Left cardiac atrium (tissue), 4 donors: ENCODE measurements at regions not wholly inside any gene's neighbourhood (a gene's known extent, or its start where the extent isn't known, plus 50 kb on each side); places are given as distances from the start of the nearest gene placed in this dataset.

Source experiments
- ATAC-seq, 2 donors: fragments of 200-7000 bp; cut with Tn5 transposase; one replicate each; pipeline ENCODE4 v1.9.1; 2020; ENCODE audit warnings: mild to moderate bottlenecking in 2 of 2, moderate library complexity in 2 of 2
- DNase-seq: peaks from one replicate; pipeline ENCODE4 v3.0.0-alpha.2; 2020
- intact Hi-C, 2 donors: fragments of 100-400 bp; cut with DNase I; formaldehyde crosslinking; loops; one replicate each; pipeline versions ENCODE4 v1.14.1 to v1.15.1; 2022 to 2023
- donor health status: DM: no; HTN: yes; CAD: no.
- donor health status: DM: no; HTN: yes; CAD: no; lungs with severe emphysema.
- donor health status: DM: yes; HTN: yes; CAD: no.
- donor health status: Dilated cardiomyopathy.

- intact Hi-C loops, result no loop called here
- DNase-seq (no peak), ATAC-seq (no peak)
These were observed 1350.2 kb downstream of the ZPLD1 start for GRCh38 chr3:103785017-103785416.

- ATAC-seq (no peak), DNase-seq (no peak)
- intact Hi-C loops, result no loop called here
These were observed 1350.7 kb downstream of the ZPLD1 start for GRCh38 chr3:103785537-103785936.

GRCh38 chr3:103786296-103786695 lies 1351.5 kb downstream of the ZPLD1 start:
- ATAC-seq (no peak), DNase-seq (no peak)
- intact Hi-C loops, result no loop called here

GRCh38 chr3:103787164-103787871 lies 1352.5 kb downstream of the ZPLD1 start:
- no peak for DNase-seq
- intact Hi-C loops, result no loop called here
- ATAC-seq, result no peak

- no peak for ATAC-seq
- DNase-seq, result no peak
- intact Hi-C loops, result no loop called here
These were observed 1353.1 kb downstream of the ZPLD1 start for GRCh38 chr3:103787879-103788278.

- ATAC-seq (no peak), DNase-seq (no peak)
- intact Hi-C loops, result no loop called here
These were observed 1357.1 kb downstream of the ZPLD1 start for GRCh38 chr3:103791786-103792515.

GRCh38 chr3:103794656-103795055 lies 1359.8 kb downstream of the ZPLD1 start:
- DNase-seq (no peak), ATAC-seq (no peak)
- intact Hi-C loops, result no loop called here

GRCh38 chr3:103796068-103796467 lies 1361.3 kb downstream of the ZPLD1 start:
- ATAC-seq (no peak), DNase-seq (no peak)
- intact Hi-C loops, result no loop called here

- DNase-seq (no peak), ATAC-seq (no peak)
- intact Hi-C loops, result no loop called here
These were observed 1369.0 kb downstream of the ZPLD1 start for GRCh38 chr3:103803787-103804186.

- no peak for DNase-seq
- intact Hi-C loops, result no loop called here
- ATAC-seq, result no peak
These were observed 1375.4 kb downstream of the ZPLD1 start for GRCh38 chr3:103810167-103810566.

- ATAC-seq (no peak), DNase-seq (no peak)
- intact Hi-C loops, result no loop called here
These were observed 1379.1 kb downstream of the ZPLD1 start for GRCh38 chr3:103813955-103814354.

GRCh38 chr3:103818398-103818797 lies 1383.6 kb downstream of the ZPLD1 start:
- intact Hi-C loops, result no loop called here
- DNase-seq, result no peak
- ATAC-seq, result no peak

GRCh38 chr3:103818800-103819199 lies 1384.0 kb downstream of the ZPLD1 start:
- intact Hi-C loops, result no loop called here

GRCh38 chr3:103825586-103825985 lies 1390.8 kb downstream of the ZPLD1 start:
- intact Hi-C loops, result no loop called here
- DNase-seq (no peak), ATAC-seq (no peak)

More at GRCh38 chr3:103818800-103819199, 1384.0 kb downstream of the ZPLD1 start:
- ATAC-seq (no peak), DNase-seq (no peak)

- DNase-seq (no peak), ATAC-seq (no peak)
- intact Hi-C loops, result no loop called here
These were observed 1395.0 kb downstream of the ZPLD1 start for GRCh38 chr3:103829723-103830326.

GRCh38 chr3:103847081-103848062 lies 1412.6 kb downstream of the ZPLD1 start:
- DNase-seq (no peak), ATAC-seq (no peak)
- intact Hi-C loops, result no loop called here

- intact Hi-C loops, result no loop called here
- ATAC-seq (no peak), DNase-seq (no peak)
These were observed 1417.0 kb downstream of the ZPLD1 start for GRCh38 chr3:103851793-103852192.

GRCh38 chr3:103862415-103862814 lies 1427.6 kb downstream of the ZPLD1 start:
- DNase-seq, result no peak
- no peak for ATAC-seq
- intact Hi-C loops, result no loop called here

GRCh38 chr3:103863381-103863780 lies 1428.6 kb downstream of the ZPLD1 start:
- intact Hi-C loops, result no loop called here

More at GRCh38 chr3:103863381-103863780, 1428.6 kb downstream of the ZPLD1 start:
- ATAC-seq, result no peak
- DNase-seq, result no peak
